DND-41 (cell line): ENCODE measurements at regions not wholly inside any gene's neighbourhood (a gene's known extent, or its start where the extent isn't known, plus 50 kb on each side); places are given as distances from the start of the nearest gene placed in this dataset.

Experiments
- CTCF ChIP-seq: IDR thresholded peaks from 2 replicates; pipeline ENCODE4 v1.5.1; 2012; ENCODE audit warnings: borderline replicate concordance, low read length, moderate library complexity, mild to moderate bottlenecking; ENCODE audit not compliant: poor library complexity, severe bottlenecking; ENCODE audit errors: extremely low read depth
- EZH2 ChIP-seq: IDR thresholded peaks from 3 replicates; pipeline ENCODE4 v1.6.1; 2012; ENCODE audit warnings: borderline replicate concordance, low read depth, mild to moderate bottlenecking, moderate library complexity, low read length, inconsistent platforms; ENCODE audit not compliant: severe bottlenecking

GRCh38 chr2:194424683-194425209 is 1232.3 kb upstream of the SLC39A10 start:
- TF ChIP-seq CTCF (no peak), EZH2 (no peak)
